ENCODE measurements at regions not wholly inside any gene's neighbourhood (a gene's known extent, or its start where the extent isn't known, plus 50 kb on each side); places are given as distances from the start of the nearest gene placed in this dataset.
"Not testable (repeated sequence)": the region's sequence is repeated elsewhere in the genome, so short reads cannot be mapped to it uniquely, and the experiment has no call there.

- DNase-seq, result no peak
Measured at GRCh38 chr7:88610942-88611341, 148.6 kb upstream of the ZNF804B start.

GRCh38 chr7:88600695-88601094 lies 158.8 kb upstream of the ZNF804B start:
- DNase-seq, result no peak

- DNase-seq, result no peak
Measured at GRCh38 chr7:88599528-88599927, 160.0 kb upstream of the ZNF804B start.

GRCh38 chr7:88597941-88598425 lies 161.5 kb upstream of the ZNF804B start:
- DNase-seq, result no peak

GRCh38 chr7:88590963-88591362 lies 168.5 kb upstream of the ZNF804B start:
- no peak for DNase-seq

GRCh38 chr7:88589927-88590326 lies 169.6 kb upstream of the ZNF804B start:
- no peak for DNase-seq

GRCh38 chr7:88586890-88587289 lies 172.6 kb upstream of the ZNF804B start:
- DNase-seq, result no peak

GRCh38 chr7:88586219-88586618 lies 173.3 kb upstream of the ZNF804B start:
- no peak for DNase-seq

- DNase-seq, result no peak
Measured at GRCh38 chr7:88576720-88577119, 182.8 kb upstream of the ZNF804B start.

- no peak for DNase-seq
Measured at GRCh38 chr7:88566162-88566729, 193.3 kb upstream of the ZNF804B start.

- DNase-seq, result no peak
Measured at GRCh38 chr7:88565401-88565800, 194.1 kb upstream of the ZNF804B start.

- DNase-seq, result not testable (repeated sequence)
Measured at GRCh38 chr7:88556441-88556840, 203.1 kb upstream of the ZNF804B start.

- DNase-seq, result not testable (repeated sequence)
Measured at GRCh38 chr7:88554847-88555246, 204.7 kb upstream of the ZNF804B start.

GRCh38 chr7:88548399-88548798 lies 211.1 kb upstream of the ZNF804B start:
- DNase-seq, result no peak

- peak; percentile 60 for DNase-seq
Measured at GRCh38 chr7:88546808-88547207, 212.7 kb upstream of the ZNF804B start.

GRCh38 chr7:88545663-88546062 lies 213.8 kb upstream of the ZNF804B start:
- no peak for DNase-seq

- DNase-seq, result no peak
Measured at GRCh38 chr7:88540012-88540411, 219.5 kb upstream of the ZNF804B start.

- no peak for DNase-seq
Measured at GRCh38 chr7:88539518-88539917, 220.0 kb upstream of the ZNF804B start.

GRCh38 chr7:88523645-88524044 lies 217.0 kb upstream of the STEAP4 start:
- DNase-seq, result no peak

- no peak for DNase-seq
Measured at GRCh38 chr7:88522771-88523293, 216.1 kb upstream of the STEAP4 start.

GRCh38 chr7:88516429-88516828 lies 209.7 kb upstream of the STEAP4 start:
- no peak for DNase-seq

- DNase-seq, result no peak
Measured at GRCh38 chr7:88515301-88515700, 208.6 kb upstream of the STEAP4 start.

GRCh38 chr7:88509341-88509740 lies 202.6 kb upstream of the STEAP4 start:
- no peak for DNase-seq

- DNase-seq, result no peak
Measured at GRCh38 chr7:88500131-88500530, 193.4 kb upstream of the STEAP4 start.
